WTC11 (cell line): ENCODE measurements at regions not wholly inside any gene's neighbourhood (a gene's known extent, or its start where the extent isn't known, plus 50 kb on each side); places are given as distances from the start of the nearest gene placed in this dataset.

Source experiments
- ATAC-seq: fragments of 200-7000 bp; cut with Tn5 transposase; 2 replicates; pipeline ENCODE4 v1.10.0; 2021; ENCODE audit warnings: mild to moderate bottlenecking, moderate library complexity
- CTCF ChIA-PET: fragments of 300-600 bp; sonication (Branson Sonifier 250); formaldehyde crosslinking; loops from one replicate; lab custom pipeline; 2021; ENCODE audit warnings: antibody characterized with exemption; lab: Charles Lee
- POLR2A ChIA-PET: fragments of 350-600 bp; sonication (Branson Sonifier 250); formaldehyde crosslinking; loops from one replicate; lab custom pipeline; 2021; ENCODE audit warnings: antibody characterized with exemption; lab: Charles Lee
- DNase-seq: peaks from one replicate; pipeline ENCODE4 v3.0.0; 2021; ENCODE audit warnings: low spot score
- H3K27ac Mint-ChIP-seq: 2 replicates; pipeline ENCODE4 v1.8.0; 2021; ENCODE audit warnings: mixed read lengths
- H3K27me3 Mint-ChIP-seq: 2 replicates; pipeline ENCODE4 v1.8.0; 2021; ENCODE audit warnings: low read depth, mild to moderate bottlenecking, moderate library complexity, mixed read lengths
- H3K36me3 Mint-ChIP-seq: 2 replicates; pipeline ENCODE4 v1.8.0; 2021; ENCODE audit warnings: mixed read lengths
- H3K4me1 Mint-ChIP-seq: 2 replicates; pipeline ENCODE4 v1.8.0; 2022; ENCODE audit warnings: mixed read lengths
- H3K4me3 Mint-ChIP-seq: 2 replicates; pipeline ENCODE4 v1.8.0; 2021; ENCODE audit warnings: mild to moderate bottlenecking, moderate library complexity, mixed read lengths
- H3K9me3 Mint-ChIP-seq: 2 replicates; pipeline ENCODE4 v1.8.0; 2021; ENCODE audit warnings: mixed read lengths
- EMX1 ChIP-seq: fragments of 250-450 bp; sonication (Bioruptor Pico); IDR thresholded peaks from 2 replicates; pipeline ENCODE4 v1.8.0; 2021; ENCODE audit warnings: mild to moderate bottlenecking
- ESRRA ChIP-seq: sonication (generic); formaldehyde crosslinking; IDR thresholded peaks from 2 replicates; pipeline ENCODE4 v1.8.1; 2022; ENCODE audit warnings: mild to moderate bottlenecking, missing genetic modification reagents, borderline replicate concordance
- GRHL2 ChIP-seq: fragments of 250-450 bp; sonication (Bioruptor Pico); IDR thresholded peaks from 2 replicates; pipeline ENCODE4 v1.8.0; 2022; ENCODE audit warnings: mild to moderate bottlenecking, moderate library complexity; ENCODE audit not compliant: insufficient replicate concordance, severe bottlenecking
- HMGA2 ChIP-seq: fragments of 250-450 bp; sonication (Bioruptor Pico); IDR thresholded peaks from 2 replicates; pipeline ENCODE4 v1.4.0; 2021; ENCODE audit warnings: mild to moderate bottlenecking, moderate library complexity
- NR1H2 ChIP-seq: sonication (generic); formaldehyde crosslinking; IDR thresholded peaks from 2 replicates; pipeline ENCODE4 v1.9.0; 2021; ENCODE audit warnings: mild to moderate bottlenecking, moderate library complexity, missing genetic modification reagents
- PRRX2 ChIP-seq: fragments of 250-450 bp; sonication (Bioruptor Pico); IDR thresholded peaks from 2 replicates; pipeline ENCODE4 v1.8.0; 2021; ENCODE audit warnings: mild to moderate bottlenecking
- SOX15 ChIP-seq: fragments of 250-450 bp; sonication (Bioruptor Pico); IDR thresholded peaks from 2 replicates; pipeline ENCODE4 v1.9.0; 2021; ENCODE audit warnings: mild to moderate bottlenecking
- TEAD4 ChIP-seq: sonication (generic); formaldehyde crosslinking; IDR thresholded peaks from 2 replicates; pipeline ENCODE4 v1.8.0; 2022; ENCODE audit warnings: mild to moderate bottlenecking, missing genetic modification reagents
- TP53 ChIP-seq: sonication (generic); formaldehyde crosslinking; IDR thresholded peaks from 2 replicates; pipeline ENCODE4 v1.8.1; 2023; ENCODE audit warnings: mild to moderate bottlenecking, missing genetic modification reagents
- ZNF219 ChIP-seq: sonication (generic); formaldehyde crosslinking; IDR thresholded peaks from 2 replicates; pipeline ENCODE4 v1.8.0; 2023; ENCODE audit warnings: missing genetic modification reagents, mild to moderate bottlenecking, borderline replicate concordance
- TF ChIP-seq, protein P1 (sequence below): sonication (generic); formaldehyde crosslinking; IDR thresholded peaks from 2 replicates; pipeline ENCODE4 v1.8.1; 2023; ENCODE audit warnings: mild to moderate bottlenecking, moderate library complexity, missing genetic modification reagents
- TF ChIP-seq, protein P2 (sequence below): fragments of 250-450 bp; sonication (Bioruptor Pico); IDR thresholded peaks from 2 replicates; pipeline ENCODE4 v1.9.0; 2021; ENCODE audit warnings: moderate library complexity, mild to moderate bottlenecking, inconsistent platforms, borderline replicate concordance
- TF ChIP-seq, protein P3 (sequence below): sonication (generic); formaldehyde crosslinking; conservative IDR thresholded peaks from 2 replicates; pipeline ENCODE4 v1.8.1; 2023; ENCODE audit warnings: mild to moderate bottlenecking, low read depth, missing genetic modification reagents, moderate library complexity
- TF ChIP-seq, protein P4 (sequence below): fragments of 250-450 bp; sonication (Bioruptor Pico); conservative IDR thresholded peaks from 2 replicates; pipeline ENCODE4 v1.9.0; 2021; ENCODE audit warnings: mild to moderate bottlenecking
- TF ChIP-seq, protein P5 (sequence below): sonication (generic); formaldehyde crosslinking; IDR thresholded peaks from 2 replicates; pipeline ENCODE4 v1.8.1; 2023; ENCODE audit warnings: mild to moderate bottlenecking, missing genetic modification reagents, moderate library complexity
- TF ChIP-seq, protein P6 (sequence below): sonication (generic); formaldehyde crosslinking; IDR thresholded peaks from 2 replicates; pipeline ENCODE4 v1.8.1; 2023; ENCODE audit warnings: mild to moderate bottlenecking, missing genetic modification reagents

DNA sequence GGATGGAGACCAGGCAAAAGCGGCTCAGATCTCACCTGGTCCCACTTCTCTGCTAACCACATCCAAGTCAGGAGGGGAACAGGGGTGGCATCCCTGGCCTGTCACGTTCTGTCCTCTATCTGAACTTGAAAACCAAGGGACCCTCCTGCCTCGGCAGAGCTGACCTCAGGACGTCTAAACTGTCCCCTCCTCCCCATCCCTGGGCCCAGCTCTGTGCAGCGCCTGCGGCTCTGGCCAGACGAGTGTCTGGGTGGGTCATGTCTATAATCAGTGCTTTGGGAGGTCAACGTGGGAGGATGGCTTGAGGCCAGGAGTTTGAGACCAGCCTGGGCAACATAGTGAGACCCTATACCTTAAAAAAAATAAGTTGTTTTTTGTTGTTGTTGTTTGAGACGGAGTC, 70.0 kb upstream of the ZNF479 start:
- Mint-ChIP-seq H3K4me1 (no peaks in the 10 kb centered on the region), H3K9me3 (peaks cover 31% of the 10 kb centered on the region), H3K4me3 (no peak overlapping the region), H3K36me3 (peaks cover 40% of the 10 kb centered on the region), H3K27ac (no peak overlapping the region), H3K27me3 (0 out of 2 replicates have a peak, but pooled peaks cover 5% of the 10 kb centered on the region)
- POLR2A ChIA-PET = no interaction called here
- TF ChIP-seq EMX1 (CRISPR knock-in tag) (no peak), ESRRA (no peak), NR1H2 (CRISPR knock-in tag) (no peak), PRRX2 (CRISPR knock-in tag) (no peak), ZNF219 (no peak), TP53 (CRISPR knock-in tag) (no peak), GRHL2 (CRISPR knock-in tag) (no peak), TEAD4 (no peak), SOX15 (CRISPR knock-in tag) (no peak), HMGA2 (CRISPR knock-in tag) (no peak)
- TF ChIP-seq, protein P1, sequence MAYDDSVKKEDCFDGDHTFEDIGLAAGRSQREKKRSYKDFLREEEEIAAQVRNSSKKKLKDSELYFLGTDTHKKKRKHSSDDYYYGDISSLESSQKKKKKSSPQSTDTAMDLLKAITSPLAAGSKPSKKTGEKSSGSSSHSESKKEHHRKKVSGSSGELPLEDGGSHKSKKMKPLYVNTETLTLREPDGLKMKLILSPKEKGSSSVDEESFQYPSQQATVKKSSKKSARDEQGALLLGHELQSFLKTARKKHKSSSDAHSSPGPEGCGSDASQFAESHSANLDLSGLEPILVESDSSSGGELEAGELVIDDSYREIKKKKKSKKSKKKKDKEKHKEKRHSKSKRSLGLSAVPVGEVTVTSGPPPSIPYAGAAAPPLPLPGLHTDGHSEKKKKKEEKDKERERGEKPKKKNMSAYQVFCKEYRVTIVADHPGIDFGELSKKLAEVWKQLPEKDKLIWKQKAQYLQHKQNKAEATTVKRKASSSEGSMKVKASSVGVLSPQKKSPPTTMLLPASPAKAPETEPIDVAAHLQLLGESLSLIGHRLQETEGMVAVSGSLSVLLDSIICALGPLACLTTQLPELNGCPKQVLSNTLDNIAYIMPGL (CRISPR knock-in tag) = no peak
- TF ChIP-seq, protein P2, sequence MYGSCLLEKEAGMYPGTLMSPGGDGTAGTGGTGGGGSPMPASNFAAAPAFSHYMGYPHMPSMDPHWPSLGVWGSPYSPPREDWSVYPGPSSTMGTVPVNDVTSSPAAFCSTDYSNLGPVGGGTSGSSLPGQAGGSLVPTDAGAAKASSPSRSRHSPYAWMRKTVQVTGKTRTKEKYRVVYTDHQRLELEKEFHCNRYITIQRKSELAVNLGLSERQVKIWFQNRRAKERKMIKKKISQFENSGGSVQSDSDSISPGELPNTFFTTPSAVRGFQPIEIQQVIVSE (CRISPR knock-in tag) = no peak
- TF ChIP-seq, protein P3, sequence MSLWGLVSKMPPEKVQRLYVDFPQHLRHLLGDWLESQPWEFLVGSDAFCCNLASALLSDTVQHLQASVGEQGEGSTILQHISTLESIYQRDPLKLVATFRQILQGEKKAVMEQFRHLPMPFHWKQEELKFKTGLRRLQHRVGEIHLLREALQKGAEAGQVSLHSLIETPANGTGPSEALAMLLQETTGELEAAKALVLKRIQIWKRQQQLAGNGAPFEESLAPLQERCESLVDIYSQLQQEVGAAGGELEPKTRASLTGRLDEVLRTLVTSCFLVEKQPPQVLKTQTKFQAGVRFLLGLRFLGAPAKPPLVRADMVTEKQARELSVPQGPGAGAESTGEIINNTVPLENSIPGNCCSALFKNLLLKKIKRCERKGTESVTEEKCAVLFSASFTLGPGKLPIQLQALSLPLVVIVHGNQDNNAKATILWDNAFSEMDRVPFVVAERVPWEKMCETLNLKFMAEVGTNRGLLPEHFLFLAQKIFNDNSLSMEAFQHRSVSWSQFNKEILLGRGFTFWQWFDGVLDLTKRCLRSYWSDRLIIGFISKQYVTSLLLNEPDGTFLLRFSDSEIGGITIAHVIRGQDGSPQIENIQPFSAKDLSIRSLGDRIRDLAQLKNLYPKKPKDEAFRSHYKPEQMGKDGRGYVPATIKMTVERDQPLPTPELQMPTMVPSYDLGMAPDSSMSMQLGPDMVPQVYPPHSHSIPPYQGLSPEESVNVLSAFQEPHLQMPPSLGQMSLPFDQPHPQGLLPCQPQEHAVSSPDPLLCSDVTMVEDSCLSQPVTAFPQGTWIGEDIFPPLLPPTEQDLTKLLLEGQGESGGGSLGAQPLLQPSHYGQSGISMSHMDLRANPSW = no peak
- TF ChIP-seq, protein P4, sequence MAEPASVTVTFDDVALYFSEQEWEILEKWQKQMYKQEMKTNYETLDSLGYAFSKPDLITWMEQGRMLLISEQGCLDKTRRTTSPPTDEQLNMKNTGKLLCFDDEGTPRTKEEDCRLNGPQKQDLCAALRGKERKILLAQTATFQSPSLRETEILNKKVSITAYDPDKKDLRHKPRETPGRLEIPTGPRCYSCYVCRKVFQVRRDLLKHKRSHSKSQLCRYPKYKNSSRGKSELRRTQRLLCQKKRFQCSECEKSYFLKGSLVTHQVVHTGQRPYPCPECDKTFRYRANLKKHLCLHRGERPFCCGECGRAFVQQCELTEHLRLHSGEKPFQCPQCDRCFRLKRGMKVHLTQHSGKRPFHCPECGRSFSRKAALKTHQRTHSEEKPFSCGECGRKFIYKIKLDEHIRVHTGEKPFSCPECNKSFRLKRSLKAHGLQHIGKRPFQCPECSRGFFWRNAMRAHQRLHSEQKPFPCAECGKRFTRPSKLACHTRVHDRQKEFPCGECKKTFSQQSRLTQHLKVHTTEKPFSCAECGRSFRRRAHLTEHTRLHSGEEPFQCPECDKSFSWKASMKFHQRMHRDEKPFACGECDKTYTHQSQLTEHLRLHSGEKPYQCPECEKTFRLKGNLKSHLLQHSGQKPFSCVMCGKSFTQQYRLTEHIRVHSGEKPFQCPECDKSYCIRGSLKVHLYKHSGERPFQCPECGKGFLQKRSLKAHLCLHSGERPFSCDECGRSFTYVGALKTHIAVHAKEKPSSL (CRISPR knock-in tag) = no peak
- TF ChIP-seq, protein P5, sequence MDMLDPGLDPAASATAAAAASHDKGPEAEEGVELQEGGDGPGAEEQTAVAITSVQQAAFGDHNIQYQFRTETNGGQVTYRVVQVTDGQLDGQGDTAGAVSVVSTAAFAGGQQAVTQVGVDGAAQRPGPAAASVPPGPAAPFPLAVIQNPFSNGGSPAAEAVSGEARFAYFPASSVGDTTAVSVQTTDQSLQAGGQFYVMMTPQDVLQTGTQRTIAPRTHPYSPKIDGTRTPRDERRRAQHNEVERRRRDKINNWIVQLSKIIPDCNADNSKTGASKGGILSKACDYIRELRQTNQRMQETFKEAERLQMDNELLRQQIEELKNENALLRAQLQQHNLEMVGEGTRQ (CRISPR knock-in tag) = no peak
- TF ChIP-seq, protein P6, sequence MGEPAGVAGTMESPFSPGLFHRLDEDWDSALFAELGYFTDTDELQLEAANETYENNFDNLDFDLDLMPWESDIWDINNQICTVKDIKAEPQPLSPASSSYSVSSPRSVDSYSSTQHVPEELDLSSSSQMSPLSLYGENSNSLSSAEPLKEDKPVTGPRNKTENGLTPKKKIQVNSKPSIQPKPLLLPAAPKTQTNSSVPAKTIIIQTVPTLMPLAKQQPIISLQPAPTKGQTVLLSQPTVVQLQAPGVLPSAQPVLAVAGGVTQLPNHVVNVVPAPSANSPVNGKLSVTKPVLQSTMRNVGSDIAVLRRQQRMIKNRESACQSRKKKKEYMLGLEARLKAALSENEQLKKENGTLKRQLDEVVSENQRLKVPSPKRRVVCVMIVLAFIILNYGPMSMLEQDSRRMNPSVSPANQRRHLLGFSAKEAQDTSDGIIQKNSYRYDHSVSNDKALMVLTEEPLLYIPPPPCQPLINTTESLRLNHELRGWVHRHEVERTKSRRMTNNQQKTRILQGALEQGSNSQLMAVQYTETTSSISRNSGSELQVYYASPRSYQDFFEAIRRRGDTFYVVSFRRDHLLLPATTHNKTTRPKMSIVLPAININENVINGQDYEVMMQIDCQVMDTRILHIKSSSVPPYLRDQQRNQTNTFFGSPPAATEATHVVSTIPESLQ (CRISPR knock-in tag) = no peak
- DNase-seq (no peak), ATAC-seq (no peak)
- CTCF ChIA-PET = no interaction called here
